Erythroblast (primary cell): ENCODE measurements at regions not wholly inside any gene's neighbourhood (a gene's known extent, or its start where the extent isn't known, plus 50 kb on each side); places are given as distances from the start of the nearest gene placed in this dataset.

ENCODE experiments used
- DNase-seq, 2 experiments: peaks; one replicate each; lab custom pipeline; 2025; lab: John Stamatoyannopoulos, UW
- GATA1 ChIP-seq: IDR thresholded peaks from 2 replicates; pipeline ENCODE4 v1.6.1; 2011; ENCODE audit warnings: low read depth, mild to moderate bottlenecking, control low read depth, low read length, moderate library complexity
- POLR2A ChIP-seq: IDR thresholded peaks from 2 replicates; pipeline ENCODE4 v1.6.1; 2011; ENCODE audit warnings: mild to moderate bottlenecking, low read length

DNA sequence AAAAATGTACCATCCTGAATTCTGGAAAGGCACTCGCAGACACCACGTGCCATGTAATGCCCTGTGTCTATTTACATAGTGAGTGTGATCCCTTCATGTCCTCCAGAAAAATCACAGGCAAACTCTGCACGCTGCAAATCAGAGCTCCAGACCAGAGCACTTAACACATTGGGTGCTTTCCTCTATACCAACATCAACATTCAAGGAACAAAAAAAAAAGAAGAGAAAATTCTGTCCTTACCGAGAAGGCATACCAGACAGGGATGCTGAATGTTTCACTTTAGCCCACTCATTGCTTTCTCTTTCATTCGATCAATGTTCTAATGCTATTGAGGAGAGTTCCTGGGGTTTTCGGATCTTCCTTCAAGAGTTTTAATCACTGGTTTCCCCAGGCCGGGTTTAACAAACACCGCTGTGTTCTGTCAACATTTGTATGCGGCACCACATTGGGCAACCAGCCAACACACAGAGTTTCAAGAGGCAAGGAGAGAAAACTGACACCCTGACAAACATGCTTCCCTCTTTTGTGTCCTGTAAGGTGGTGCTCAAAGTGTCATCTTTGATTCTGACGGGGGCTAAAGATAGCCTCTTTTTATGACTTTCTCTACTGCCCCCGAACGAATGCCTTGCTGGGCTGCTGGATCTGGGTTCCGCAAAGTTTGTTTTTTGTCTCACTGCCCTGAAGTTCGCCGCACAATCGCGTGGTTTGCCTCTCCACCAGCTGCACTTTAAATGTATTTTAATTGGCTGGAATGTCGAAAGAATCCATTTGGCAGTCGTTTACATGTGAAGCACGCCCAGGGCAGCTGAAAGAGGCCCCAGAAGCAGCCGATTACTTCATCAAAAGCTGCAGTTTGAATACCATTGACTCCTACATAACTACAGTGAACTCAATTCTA is 106.4 kb upstream of the NCKAP5 start:
- TF ChIP-seq POLR2A (no peak), GATA1 (no peak)
- no peak for DNase-seq

DNA sequence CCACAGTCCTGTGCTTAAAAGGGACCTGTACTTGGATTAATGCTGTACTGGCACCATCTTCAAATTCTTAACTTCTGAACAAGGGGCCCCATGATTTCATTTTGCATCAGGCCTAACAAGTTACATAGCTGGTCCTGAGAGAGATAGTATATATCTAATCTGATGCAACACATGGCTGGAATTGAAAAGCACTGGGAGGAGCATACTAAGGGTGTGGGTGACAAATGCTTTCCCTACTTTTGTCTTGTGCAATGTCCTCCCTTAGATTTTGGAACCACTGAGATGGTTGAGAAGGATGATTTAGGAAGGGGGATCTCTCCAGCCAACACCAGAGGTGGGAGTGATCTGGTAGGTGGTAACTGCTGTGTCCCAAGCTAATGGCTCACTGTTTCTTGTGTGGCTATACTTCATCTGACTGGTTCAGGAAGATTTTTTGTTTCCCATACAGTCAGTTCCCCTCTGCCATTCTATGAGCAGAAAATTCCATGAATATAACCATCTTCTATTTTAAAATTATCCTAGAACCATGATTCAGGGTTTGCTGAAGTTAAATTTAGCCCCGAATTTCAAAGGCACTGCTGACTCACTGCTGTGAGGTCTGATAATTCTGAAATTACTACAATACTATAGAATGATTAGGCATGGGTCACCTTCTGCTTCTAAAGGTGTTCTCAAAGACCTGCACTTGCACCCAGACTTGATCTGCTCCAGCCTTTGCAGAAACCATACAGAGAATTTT is 108.3 kb upstream of the NCKAP5 start:
- no peak for TF ChIP-seq GATA1
- no peak for TF ChIP-seq POLR2A
- DNase-seq, result peak in 1 of 2 experiments; percentile 1

DNA sequence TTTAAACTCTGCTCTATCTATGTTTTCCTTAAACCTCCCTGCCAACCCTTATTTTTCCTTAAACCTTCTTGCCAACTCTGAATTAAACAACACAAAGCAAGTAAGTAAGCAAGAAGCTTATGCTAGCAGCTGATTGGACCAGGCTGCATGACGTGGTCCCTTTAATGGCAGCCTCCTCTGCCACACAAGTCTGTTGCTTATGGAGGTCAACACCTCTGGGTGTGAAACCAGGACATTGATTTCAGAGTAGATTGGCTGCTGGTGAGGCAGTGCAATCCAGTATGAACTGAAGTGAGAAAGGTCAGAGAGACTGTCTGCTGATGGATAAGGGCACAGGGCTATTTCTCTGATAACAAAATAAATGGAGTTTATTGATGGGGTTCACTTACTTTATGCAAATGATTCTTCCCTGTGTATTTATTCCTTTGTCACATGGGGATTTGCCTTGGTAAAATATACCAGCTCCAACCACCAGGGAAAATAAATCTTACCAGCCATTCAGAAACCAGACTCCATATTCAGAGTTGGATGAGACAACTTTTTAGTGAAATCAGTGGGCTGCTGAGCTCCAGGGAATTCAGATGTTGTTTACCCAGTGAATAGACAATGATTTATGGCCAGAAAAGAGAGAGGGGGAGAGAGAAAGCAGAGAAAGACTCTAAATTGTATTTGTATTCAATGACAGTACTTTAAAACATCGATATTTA is 112.2 kb upstream of the NCKAP5 start:
- TF ChIP-seq POLR2A (no peak), GATA1 (no peak)
- DNase-seq, result no peak

DNA sequence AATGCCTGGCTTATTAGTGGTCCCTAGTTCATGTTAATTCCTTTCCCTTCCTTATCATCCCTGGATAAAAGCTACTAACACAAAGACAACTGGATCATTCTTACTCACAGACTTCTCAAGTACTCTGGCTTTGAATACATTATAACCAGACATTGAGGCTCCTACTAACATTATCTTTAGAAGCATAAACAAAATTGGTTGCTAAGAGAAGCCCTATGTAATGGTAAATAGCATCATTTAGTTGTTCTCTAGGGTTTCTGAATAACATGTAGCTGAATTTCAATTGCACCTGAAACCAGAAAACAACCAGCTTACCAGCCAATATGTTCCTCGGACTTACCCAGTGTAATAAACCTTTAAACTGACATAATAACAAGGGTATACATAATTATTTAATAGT is 114.1 kb upstream of the NCKAP5 start:
- no peak for DNase-seq
- TF ChIP-seq GATA1, result no peak
- TF ChIP-seq POLR2A, result no peak

DNA sequence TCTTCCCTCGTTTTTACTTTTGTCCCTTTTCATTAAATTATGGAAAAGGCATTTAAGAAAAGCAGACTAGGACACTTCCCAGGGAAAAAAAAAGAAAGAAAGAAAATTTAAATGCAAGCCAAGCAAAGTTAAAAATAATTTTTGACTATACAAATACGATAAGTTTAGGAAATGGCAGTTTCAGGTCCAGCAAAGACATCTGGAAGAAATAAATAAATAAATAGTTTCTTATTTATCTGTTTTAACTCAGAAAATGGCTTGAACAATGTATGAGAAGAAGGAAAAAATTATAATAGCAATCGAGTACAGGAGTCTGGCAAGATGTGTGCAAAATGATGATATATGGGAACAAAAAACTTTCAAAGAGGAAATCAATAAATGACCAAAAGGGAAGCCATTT is 114.6 kb upstream of the NCKAP5 start:
- TF ChIP-seq POLR2A (no peak), GATA1 (no peak)
- DNase-seq, result no peak

DNA sequence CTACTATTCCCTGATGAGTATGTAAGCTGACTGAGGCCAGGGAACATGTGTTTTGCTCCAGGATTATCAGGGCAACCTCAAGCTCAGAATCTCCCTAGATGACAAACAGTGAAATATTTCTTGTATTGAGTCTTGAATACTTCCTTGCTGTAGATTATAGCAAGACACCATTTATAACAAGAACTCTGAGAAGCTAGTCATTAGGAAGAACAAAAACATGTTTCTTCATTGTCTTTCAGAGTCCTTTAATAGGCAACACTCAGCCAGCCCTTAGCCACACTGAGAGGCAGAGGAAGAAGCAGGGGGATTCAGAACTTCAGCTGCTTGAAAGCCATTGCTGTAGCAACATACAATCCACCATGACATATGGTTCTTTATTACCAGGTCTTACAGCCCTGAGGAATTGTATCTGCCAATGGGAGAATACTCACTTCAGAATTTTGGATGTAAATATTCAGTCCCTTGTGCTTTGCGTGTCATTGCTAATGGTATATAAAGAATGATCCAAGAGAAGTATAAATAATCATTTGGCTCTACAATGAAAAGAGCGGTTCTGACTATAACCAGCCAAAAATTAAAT is 117.5 kb upstream of the NCKAP5 start:
- no peak for DNase-seq
- TF ChIP-seq POLR2A, result no peak
- TF ChIP-seq GATA1, result no peak

DNA sequence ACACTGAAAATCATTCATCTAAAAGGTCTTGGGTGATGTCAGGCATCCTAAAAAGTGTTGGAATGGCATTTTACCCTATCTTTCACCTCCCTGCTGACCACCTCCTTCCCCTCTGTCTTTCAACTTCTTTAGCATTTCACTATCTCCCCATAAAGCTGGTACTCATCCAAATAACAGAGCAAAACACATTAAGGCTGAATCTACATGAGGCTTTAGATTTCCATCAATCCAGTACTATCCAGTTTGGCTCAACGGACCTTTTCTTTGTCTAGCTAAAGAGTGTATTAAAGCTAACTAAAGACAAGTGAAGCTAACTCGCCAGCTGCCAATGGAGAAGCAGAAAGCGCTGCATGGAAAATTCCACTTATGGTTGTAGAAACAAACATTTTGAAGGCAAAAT is 122.5 kb upstream of the NCKAP5 start:
- DNase-seq, result no peak
- TF ChIP-seq GATA1 (no peak), POLR2A (no peak)

DNA sequence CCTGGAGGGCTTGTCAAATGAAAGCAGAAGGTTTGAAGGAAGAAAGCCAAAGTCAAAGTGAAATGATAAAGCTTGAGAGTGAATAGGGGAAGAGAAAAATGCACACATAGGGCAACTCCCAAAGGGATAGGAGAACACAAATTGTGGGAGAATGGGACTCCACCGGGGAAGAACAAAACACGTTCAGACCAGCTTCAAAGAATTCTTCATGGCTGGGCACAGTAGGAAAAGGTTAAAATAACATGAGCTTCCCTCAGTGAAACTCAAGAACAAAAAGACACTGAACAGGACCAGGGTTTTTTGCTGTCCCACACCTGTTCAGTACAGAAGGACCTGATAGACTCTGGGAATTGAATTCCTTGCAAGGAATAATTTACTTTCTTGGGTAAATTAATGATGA is 123.1 kb upstream of the NCKAP5 start:
- TF ChIP-seq POLR2A (no peak), GATA1 (no peak)
- no peak for DNase-seq

DNA sequence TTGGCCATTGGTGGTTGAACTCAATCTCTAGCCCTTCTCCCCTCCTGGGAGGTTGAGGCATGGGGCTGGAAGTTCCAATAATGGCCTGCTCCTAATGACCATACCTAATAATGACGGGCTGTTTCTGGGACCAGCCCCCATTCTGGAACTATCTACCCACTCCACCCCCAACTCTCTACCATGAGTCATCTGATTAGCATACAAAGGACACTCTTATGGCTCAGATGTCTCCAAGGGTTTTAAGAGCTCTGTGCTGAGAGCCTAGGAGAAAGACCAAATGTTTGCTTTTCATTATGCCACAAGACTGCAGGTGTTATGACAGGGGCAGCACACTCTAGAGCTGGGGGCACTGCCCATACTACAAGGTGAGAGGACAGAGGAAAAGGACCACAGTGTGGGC is 137.0 kb upstream of the NCKAP5 start:
- TF ChIP-seq GATA1 (no peak), POLR2A (no peak)
- no peak for DNase-seq

DNA sequence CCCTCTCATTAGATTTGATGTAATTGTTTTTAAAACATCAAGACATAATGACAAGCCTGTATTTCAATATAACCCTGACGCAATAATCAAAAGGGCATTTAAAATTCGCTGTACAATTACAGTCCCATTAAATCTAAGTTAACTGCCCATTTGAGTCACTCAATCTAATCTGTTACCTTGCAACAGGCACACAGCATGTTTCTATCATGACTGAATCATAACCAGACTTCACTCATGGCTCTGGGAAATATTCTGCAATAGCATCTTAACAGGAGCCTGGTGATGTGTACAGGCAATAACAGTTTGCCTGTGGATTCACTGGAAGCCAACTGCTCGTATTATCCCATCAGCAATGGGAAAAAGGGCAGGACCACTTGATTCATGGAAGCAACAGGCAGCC is 142.3 kb upstream of the NCKAP5 start:
- no peak for DNase-seq
- TF ChIP-seq POLR2A (no peak), GATA1 (no peak)

DNA sequence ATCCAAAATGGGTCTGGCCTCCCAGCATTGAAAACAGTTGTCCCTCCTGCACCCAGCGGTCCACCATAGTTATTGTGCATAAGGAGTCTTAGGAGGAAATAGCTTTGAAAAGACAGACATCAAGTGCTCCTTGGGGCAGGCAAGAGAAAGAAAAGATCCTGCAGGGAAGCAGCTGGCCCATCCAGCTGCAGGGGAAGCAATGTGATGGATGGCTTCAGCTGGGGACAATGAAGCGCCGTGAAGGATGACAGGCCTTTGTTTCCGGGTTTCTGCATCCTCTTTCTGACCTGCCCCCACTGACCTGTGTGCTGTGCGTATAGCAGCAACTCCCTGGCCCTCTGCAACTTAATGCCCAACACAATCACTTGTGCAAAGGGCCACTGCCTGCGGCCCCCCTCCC is 142.9 kb upstream of the NCKAP5 start:
- TF ChIP-seq GATA1 (no peak), POLR2A (no peak)
- DNase-seq, result no peak

DNA sequence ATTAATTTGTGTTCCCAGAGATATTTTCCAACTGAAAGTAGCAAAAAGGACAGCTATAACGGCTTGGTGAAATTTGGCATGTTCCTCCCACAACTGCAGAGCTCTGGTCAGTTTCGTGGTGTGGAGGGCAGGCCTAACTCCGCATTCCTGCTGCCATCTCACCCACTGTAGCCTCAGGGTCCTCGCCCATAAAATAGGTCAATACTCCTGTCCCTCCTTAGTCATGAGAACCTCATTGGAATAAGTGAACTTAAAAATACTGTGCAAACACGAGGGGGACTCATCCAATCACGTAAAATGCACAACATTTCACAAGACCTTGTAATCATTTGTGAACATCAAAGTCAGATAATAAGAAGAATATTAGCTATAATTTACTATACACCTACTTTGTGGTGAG is 143.5 kb upstream of the NCKAP5 start:
- TF ChIP-seq GATA1 (no peak), POLR2A (no peak)
- DNase-seq, result no peak

DNA sequence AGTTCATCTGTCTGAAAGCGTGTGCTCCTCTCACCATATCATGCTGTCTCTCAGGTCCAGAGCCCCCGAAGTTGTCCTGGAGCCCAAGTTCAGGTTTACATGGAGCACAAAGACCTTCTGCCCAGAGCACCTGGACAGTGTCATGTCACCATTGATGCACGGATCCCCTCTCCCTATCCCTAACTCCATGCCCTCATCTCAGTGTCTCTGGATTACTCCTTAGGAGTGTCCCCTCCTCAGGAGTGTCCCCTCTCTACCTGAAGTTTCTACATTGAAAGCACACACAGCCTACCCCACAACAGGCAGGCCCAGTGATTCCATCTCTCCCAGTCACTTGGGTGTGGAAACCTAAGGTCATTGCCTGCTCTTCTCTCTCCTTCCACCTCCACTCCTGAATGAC is 144.1 kb upstream of the NCKAP5 start:
- TF ChIP-seq GATA1 (no peak), POLR2A (no peak)
- DNase-seq, result no peak
